Islet precursor cell (in vitro differentiated cells): ENCODE measurements at regions not wholly inside any gene's neighbourhood (a gene's known extent, or its start where the extent isn't known, plus 50 kb on each side); places are given as distances from the start of the nearest gene placed in this dataset.

Source experiments
- DNase-seq: peaks from one replicate; pipeline ENCODE4 v3.0.0-alpha.2; 2018

GRCh38 chr17:36661047-36661666 is 59.8 kb downstream of the MRM1 start:
- DNase-seq, result no peak

GRCh38 chr17:36661688-36662087 is 60.3 kb downstream of the MRM1 start:
- DNase-seq, result no peak

GRCh38 chr17:36665417-36665816 is 64.0 kb downstream of the MRM1 start:
- DNase-seq, result peak; percentile 90

- DNase-seq, result peak; percentile 59
These were observed 66.5 kb downstream of the MRM1 start for GRCh38 chr17:36667922-36668321.

- DNase-seq, result no peak
These were observed 67.4 kb downstream of the MRM1 start for GRCh38 chr17:36668824-36669223.

GRCh38 chr17:36671144-36671543 is 69.8 kb downstream of the MRM1 start:
- DNase-seq, result no peak

GRCh38 chr17:36672403-36672918 is 71.1 kb downstream of the MRM1 start:
- DNase-seq, result no peak

- DNase-seq, result no peak
These were observed 71.7 kb downstream of the MRM1 start for GRCh38 chr17:36673068-36673467.

GRCh38 chr17:36673637-36674277 is 72.4 kb downstream of the MRM1 start:
- no peak for DNase-seq

GRCh38 chr17:36674278-36674650 is 72.9 kb downstream of the MRM1 start:
- DNase-seq, result no peak

GRCh38 chr17:36675250-36675649 is 73.9 kb downstream of the MRM1 start:
- no peak for DNase-seq

GRCh38 chr17:36675786-36676185 is 74.4 kb downstream of the MRM1 start:
- DNase-seq, result no peak

- DNase-seq, result peak; percentile 54
These were observed 78.6 kb downstream of the MRM1 start for GRCh38 chr17:36679815-36680467.

- DNase-seq, result no peak
These were observed 79.4 kb downstream of the MRM1 start for GRCh38 chr17:36680701-36681202.

- no peak for DNase-seq
These were observed 81.4 kb downstream of the MRM1 start for GRCh38 chr17:36682773-36683172.

- DNase-seq, result no peak
These were observed 82.0 kb downstream of the MRM1 start for GRCh38 chr17:36683387-36683786.

- no peak for DNase-seq
These were observed 82.8 kb downstream of the MRM1 start for GRCh38 chr17:36684134-36684533.

- no peak for DNase-seq
These were observed 84.8 kb downstream of the MRM1 start for GRCh38 chr17:36686123-36686669.

GRCh38 chr17:36687736-36688135 is 86.4 kb downstream of the MRM1 start:
- DNase-seq, result no peak

GRCh38 chr17:36689089-36689667 is 87.8 kb downstream of the MRM1 start:
- DNase-seq, result no peak

- no peak for DNase-seq
These were observed 88.8 kb downstream of the MRM1 start for GRCh38 chr17:36690190-36690589.

GRCh38 chr17:36691606-36692005 is 90.2 kb downstream of the MRM1 start:
- no peak for DNase-seq

GRCh38 chr17:36695082-36695481 is 93.7 kb downstream of the MRM1 start:
- no peak for DNase-seq
